Endothelial cell (in vitro differentiated cells): ENCODE measurements at regions not wholly inside any gene's neighbourhood (a gene's known extent, or its start where the extent isn't known, plus 50 kb on each side); places are given as distances from the start of the nearest gene placed in this dataset.

Experiments used
- DNase-seq: peaks from one replicate; pipeline ENCODE4 v3.0.0; 2021; ENCODE audit warnings: low spot score
- H3K27ac Mint-ChIP-seq: one replicate; pipeline ENCODE4 v1.8.0; 2021; ENCODE audit warnings: mixed read lengths, inconsistent platforms; ENCODE audit not compliant: unreplicated experiment
- H3K27me3 Mint-ChIP-seq: one replicate; pipeline ENCODE4 v1.8.0; 2021; ENCODE audit warnings: mild to moderate bottlenecking, moderate library complexity, mixed read lengths, inconsistent platforms; ENCODE audit not compliant: unreplicated experiment
- H3K36me3 Mint-ChIP-seq: one replicate; pipeline ENCODE4 v1.8.0; 2021; ENCODE audit warnings: mild to moderate bottlenecking, low read depth, mixed read lengths, inconsistent platforms; ENCODE audit not compliant: unreplicated experiment
- H3K4me1 Mint-ChIP-seq: one replicate; pipeline ENCODE4 v1.8.0; 2021; ENCODE audit warnings: mild to moderate bottlenecking, mixed read lengths, inconsistent platforms; ENCODE audit not compliant: unreplicated experiment
- H3K4me3 Mint-ChIP-seq: one replicate; pipeline ENCODE4 v1.8.0; 2021; ENCODE audit warnings: mild to moderate bottlenecking, mixed read lengths, inconsistent platforms; ENCODE audit not compliant: unreplicated experiment
- H3K9me3 Mint-ChIP-seq: one replicate; pipeline ENCODE4 v1.8.0; 2021; ENCODE audit warnings: mixed read lengths, inconsistent platforms; ENCODE audit not compliant: unreplicated experiment
- CTCF ChIP-seq: fragments of 200-600 bp; sonication (generic); IDR thresholded peaks from one replicate; pipeline ENCODE4 v1.5.0; 2021; ENCODE audit warnings: antibody characterized with exemption; ENCODE audit not compliant: unreplicated experiment

- Mint-ChIP-seq H3K27ac (no peak overlapping the region), H3K4me3 (no peak overlapping the region), H3K9me3 (no peaks in the 10 kb centered on the region), H3K27me3 (peaks cover 5% of the 10 kb centered on the region), H3K4me1 (no peaks in the 10 kb centered on the region), H3K36me3 (no peaks in the 10 kb centered on the region)
- TF ChIP-seq CTCF = no peak
- no peak for DNase-seq
These were observed 149.6 kb upstream of the GALNT5 start for GRCh38 chr2:157107877-157108276.

GRCh38 chr2:157122776-157123175 lies 134.7 kb upstream of the GALNT5 start:
- H3K36me3 Mint-ChIP-seq = no peaks in the 10 kb centered on the region
- no peak for DNase-seq
- H3K4me3 Mint-ChIP-seq = no peak overlapping the region
- H3K4me1 Mint-ChIP-seq = no peaks in the 10 kb centered on the region
- TF ChIP-seq CTCF = no peak
- no peaks in the 10 kb centered on the region for H3K9me3 Mint-ChIP-seq
- no peak overlapping the region for H3K27ac Mint-ChIP-seq
- no peaks in the 10 kb centered on the region for H3K27me3 Mint-ChIP-seq

GRCh38 chr2:157124731-157125130 lies 132.8 kb upstream of the GALNT5 start:
- no peaks in the 10 kb centered on the region for H3K36me3 Mint-ChIP-seq
- no peaks in the 10 kb centered on the region for H3K4me1 Mint-ChIP-seq
- no peak for DNase-seq
- no peak for TF ChIP-seq CTCF
- no peak overlapping the region for H3K27ac Mint-ChIP-seq
- H3K27me3 Mint-ChIP-seq = no peaks in the 10 kb centered on the region
- H3K9me3 Mint-ChIP-seq = no peaks in the 10 kb centered on the region
- no peak overlapping the region for H3K4me3 Mint-ChIP-seq

GRCh38 chr2:157125685-157126084 lies 131.8 kb upstream of the GALNT5 start:
- no peak for TF ChIP-seq CTCF
- Mint-ChIP-seq H3K4me3 (no peak overlapping the region), H3K27ac (no peak overlapping the region), H3K36me3 (no peaks in the 10 kb centered on the region), H3K9me3 (no peaks in the 10 kb centered on the region), H3K4me1 (no peaks in the 10 kb centered on the region), H3K27me3 (no peaks in the 10 kb centered on the region)
- no peak for DNase-seq

- Mint-ChIP-seq H3K27ac (no peak overlapping the region), H3K4me3 (no peak overlapping the region), H3K9me3 (no peaks in the 10 kb centered on the region), H3K36me3 (no peaks in the 10 kb centered on the region), H3K27me3 (no peaks in the 10 kb centered on the region), H3K4me1 (no peaks in the 10 kb centered on the region)
- no peak for TF ChIP-seq CTCF
- DNase-seq = no peak
These were observed 130.1 kb upstream of the GALNT5 start for GRCh38 chr2:157127249-157128012.
